GM13976 (cell line): ENCODE measurements at regions not wholly inside any gene's neighbourhood (a gene's known extent, or its start where the extent isn't known, plus 50 kb on each side); places are given as distances from the start of the nearest gene placed in this dataset.

Experiments used
- DNase-seq: peaks from one replicate; pipeline ENCODE4 v3.0.0; 2012; ENCODE audit warnings: low spot score
- CTCF ChIP-seq: IDR thresholded peaks from 2 replicates; pipeline ENCODE4 v1.5.1; 2012; ENCODE audit warnings: borderline replicate concordance, mild to moderate bottlenecking; ENCODE audit not compliant: insufficient read depth; ENCODE audit errors: extremely low read depth, missing control alignments, control extremely low read depth
- in situ Hi-C: fragments of 300-500 bp; cut with MboI; formaldehyde crosslinking; loops from one replicate; pipeline ENCODE4 v1.12.0; 2022; ENCODE audit warnings: low sequenced_read_pairs, mixed read lengths, inconsistent platforms; ENCODE audit not compliant: unreplicated experiment

DNA sequence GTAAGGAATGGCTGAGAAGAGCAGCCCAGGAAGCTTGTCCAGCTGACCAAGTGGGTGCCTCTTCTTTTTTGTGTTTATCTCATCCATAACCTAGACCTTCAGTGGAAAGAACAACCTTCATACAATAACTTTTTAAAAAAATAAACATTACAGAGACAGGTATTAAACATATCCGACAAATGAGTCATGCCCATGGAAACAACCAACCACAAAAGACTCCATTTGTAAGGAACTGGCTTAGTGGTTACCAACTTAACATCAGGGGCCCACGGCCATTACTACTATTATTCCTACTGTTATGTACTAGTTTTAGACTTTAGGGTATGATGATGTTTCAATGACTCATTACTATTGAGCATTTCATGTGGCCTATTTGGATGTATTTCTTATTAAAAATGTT, 191.7 kb upstream of the SERP2 start:
- in situ Hi-C loops: no loop called here
- DNase-seq: no peak
- TF ChIP-seq CTCF: no peak

DNA sequence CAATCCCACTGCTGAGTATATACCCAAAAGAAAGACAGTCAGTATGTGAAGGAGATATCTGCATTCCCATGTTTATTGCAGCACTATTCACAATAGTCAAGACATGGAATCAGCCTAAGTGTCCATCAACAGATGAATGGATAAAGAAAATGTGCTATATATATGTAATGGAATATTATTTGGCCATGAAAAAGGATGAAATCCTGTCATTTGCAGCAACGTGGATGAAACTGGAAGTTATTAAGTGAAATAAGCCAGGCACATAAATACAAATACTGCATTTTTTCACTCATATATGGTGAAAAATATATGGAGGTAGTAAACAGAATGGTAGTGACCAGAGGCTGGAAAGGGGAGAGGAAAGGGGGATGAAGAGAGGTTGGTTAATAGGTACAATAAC, 188.9 kb upstream of the SERP2 start:
- no peak for TF ChIP-seq CTCF
- in situ Hi-C loops: no loop called here
- DNase-seq: no peak

DNA sequence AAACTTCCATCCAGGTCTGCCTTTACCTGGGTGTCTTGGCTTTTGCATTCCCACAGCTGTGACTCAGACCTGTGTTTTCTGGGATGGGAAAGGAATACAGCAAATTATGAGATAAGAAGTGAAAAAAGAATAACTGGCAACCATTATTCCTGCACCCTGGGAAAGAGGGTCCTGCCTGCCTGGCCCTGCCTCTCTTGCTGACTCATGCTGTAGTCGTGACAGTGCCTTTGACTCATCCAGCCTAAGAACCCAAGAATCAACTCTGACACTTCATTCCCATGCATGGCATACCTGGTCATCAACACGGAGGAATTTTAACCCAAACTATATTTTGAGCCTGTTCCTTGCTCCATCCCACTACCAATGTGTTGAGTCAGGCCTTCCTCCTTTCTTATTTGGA, 185.4 kb upstream of the SERP2 start:
- in situ Hi-C loops: no loop called here
- DNase-seq: no peak
- no peak for TF ChIP-seq CTCF

GRCh38 chr13:44189085-44189484, 184.5 kb upstream of the SERP2 start:
- no peak for DNase-seq
- no peak for TF ChIP-seq CTCF

GRCh38 chr13:44191103-44191502, 182.5 kb upstream of the SERP2 start:
- no peak for TF ChIP-seq CTCF
- DNase-seq: no peak
- in situ Hi-C loops: no loop called here

More at GRCh38 chr13:44189085-44189484, 184.5 kb upstream of the SERP2 start:
- in situ Hi-C loops: no loop called here

DNA sequence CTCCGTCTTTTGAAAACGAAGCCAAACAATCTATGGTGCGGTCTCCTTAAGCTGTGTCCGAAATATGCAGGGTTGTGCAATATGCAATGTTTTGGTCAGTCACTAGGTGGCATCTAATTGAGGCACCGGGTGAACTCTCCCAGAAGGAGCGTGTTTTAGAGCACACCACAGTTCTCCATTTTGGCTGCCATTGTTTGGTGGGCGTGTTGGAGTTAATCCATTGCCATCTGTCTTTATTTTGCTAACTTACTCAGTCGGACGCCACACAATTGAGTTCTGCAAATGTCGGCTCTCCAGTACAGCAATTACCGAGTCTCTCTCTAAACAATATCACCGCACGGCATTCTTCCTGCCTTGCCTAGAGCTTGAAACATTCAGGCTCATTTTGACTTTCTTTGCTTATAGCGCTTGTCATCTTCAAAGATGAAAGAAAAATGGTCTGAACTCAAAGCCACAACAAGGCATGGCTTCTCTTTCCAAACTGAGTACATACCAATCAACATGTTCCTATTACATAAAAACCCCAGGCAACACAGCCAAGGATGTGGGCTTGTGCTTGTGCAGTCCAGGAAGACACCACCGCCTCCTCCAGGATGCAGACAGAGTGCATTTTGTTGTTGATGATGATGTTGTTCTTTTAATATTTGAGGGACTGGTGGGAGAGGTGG, 182.0 kb upstream of the SERP2 start:
- TF ChIP-seq CTCF: peak; percentile 36
- in situ Hi-C loops: no loop called here
- DNase-seq: peak; percentile 21
